ENCODE measurements at regions not wholly inside any gene's neighbourhood (a gene's known extent, or its start where the extent isn't known, plus 50 kb on each side); places are given as distances from the start of the nearest gene placed in this dataset.

DNA sequence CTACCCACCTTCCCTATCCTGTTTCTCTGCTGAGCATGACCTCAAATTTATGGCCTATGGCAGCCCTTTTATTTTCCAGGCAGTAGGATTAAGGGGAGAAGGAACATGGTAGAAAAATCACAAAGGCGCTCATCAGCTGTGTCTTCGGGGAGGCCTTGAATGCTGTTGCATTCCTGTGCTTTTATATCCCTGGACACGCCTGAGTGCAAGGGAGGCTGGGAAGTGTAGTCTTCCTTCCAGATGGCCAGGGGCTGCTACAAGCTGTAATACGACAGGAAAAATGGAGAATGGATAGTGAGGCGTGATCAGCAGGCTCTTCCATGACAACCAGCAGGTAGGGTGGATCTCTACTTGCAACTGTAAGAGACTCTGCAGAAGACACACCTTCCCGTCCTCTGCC, 210.9 kb upstream of the GGTLC1 start:
- no peak for DNase-seq (ENCODE audit: extremely low read depth in 1 of 2, low read depth in 1 of 2)

DNA sequence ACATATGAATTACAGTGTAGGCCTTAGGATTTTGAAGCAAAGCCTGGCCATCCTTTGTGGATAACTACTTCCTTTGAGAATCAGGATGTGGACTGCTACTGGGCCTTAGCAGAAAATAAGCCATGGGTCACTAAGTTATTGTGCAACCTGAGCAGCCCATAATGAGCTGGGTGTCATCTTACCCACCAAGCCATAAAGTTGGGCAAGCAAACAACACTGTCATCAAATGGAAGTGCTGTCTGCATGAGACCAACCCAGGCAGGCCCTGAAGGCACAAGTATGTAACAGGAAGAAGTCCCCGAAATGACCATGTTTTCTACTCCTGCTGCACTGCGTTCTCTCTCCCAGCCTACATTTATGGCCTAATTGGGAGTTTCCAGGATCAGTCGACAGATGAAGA, 205.6 kb upstream of the GGTLC1 start:
- DNase-seq (ENCODE audit: extremely low read depth in 1 of 2, low read depth in 1 of 2), result no peak

DNA sequence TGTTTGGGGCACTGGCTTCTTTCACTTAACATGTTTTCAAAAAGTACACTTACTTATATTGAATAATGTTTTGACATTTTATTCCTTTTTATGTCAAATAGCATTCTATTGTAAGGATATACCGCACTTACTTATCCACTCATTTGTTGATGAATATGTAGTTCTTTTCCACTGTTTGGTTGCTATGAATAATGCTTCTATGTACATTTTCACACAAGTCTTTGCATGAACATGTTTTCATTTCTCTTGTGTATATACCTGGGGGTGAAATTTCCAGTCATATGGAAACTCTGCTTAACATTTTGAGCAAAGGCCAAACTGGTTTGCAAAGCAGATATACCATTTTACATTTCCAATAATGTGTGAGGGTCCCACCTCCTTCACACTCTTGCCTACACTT, 202.3 kb upstream of the GGTLC1 start:
- no peak for DNase-seq (ENCODE audit: extremely low read depth in 1 of 2, low read depth in 1 of 2)

DNA sequence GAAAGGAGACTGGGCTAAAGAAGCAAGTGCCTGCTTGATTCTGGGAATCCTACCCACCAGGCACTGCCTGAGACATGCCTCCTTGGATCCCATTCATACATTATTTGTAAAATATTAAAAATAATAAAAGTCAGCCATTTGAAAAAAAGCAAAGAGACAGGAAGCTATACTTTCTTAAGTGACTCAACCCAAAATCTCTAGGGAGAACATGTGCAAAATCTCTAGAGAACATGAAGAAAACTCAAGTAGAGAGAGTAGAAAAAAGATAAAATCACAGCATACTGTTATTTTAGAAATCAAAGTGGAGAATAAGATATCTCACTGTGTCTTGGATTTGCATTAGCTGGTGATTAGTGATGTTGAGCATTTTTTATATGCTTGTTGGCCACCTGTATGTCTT, 197.2 kb upstream of the GGTLC1 start:
- no peak for DNase-seq (ENCODE audit: extremely low read depth in 1 of 2, low read depth in 1 of 2)

DNA sequence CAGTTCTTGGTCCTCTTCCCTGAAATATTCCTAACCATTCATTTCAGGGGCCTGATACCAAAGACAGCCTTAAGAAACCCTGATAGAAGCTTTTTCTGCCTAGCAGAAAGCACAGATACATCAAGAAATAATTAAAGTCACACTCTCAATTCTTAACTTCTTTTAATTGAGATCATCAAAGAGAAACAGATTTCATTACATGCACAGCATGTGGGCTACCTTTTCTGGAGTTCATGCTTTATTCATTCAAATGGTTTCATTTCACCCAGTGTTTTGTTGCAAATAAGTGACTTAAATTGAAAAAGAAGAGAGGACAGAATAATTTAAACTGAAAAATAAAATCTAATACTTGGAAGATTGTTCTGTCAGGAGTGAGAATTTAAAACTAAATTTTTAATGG, 192.6 kb upstream of the GGTLC1 start:
- no peak for DNase-seq (ENCODE audit: extremely low read depth in 1 of 2, low read depth in 1 of 2)

DNA sequence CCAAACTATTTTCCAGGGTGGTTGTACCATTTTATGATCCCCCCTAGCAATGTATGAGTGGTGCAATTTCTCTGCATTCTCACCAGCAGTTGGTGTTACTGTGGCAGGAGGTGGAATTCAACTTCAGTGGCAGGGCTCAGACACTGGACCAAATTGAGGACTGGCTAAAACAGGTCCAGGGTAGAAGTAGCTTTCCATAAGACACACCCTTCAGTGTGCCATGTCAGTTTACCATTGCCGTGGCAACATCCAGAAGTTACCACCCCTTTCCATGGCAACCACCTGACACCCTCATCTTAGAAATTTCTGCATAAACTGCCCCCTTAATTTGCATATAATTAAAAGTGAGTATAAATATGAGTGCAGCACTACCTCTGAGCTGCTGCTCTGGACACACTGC, 180.7 kb upstream of the GGTLC1 start:
- no peak for DNase-seq (ENCODE audit: extremely low read depth in 1 of 2, low read depth in 1 of 2)

DNA sequence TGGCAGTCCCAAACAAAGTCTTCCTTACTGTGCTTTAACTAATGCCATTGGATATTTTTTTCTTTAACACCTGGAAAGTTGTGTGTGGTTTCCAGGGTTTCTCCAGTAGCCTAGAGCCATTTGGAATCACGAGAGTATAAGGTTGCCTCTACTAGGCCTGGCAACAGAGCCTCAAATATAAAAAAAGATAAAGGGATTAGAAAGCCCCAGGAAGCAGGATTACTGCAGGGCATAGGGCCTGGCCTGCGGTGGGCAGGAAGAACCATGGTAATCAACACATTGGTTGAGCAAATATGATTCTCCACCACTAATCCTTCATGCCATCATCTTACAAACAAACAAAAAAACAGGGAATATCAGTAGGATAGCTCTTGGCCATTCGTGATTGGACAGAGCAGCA, 177.8 kb upstream of the GGTLC1 start:
- no peak for DNase-seq (ENCODE audit: extremely low read depth in 1 of 2, low read depth in 1 of 2)

DNA sequence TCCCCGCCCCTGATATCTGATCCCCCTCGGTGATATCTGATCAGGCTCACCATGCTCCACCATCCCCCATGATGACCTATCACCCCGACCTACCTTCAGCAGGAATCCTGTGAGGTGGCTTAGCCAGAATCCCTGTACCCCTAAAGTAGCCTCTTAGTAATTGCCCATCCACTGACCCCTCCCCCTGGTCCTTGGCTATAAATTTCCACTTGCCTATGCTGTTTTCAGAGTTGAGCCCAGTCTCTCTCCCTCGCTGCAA, 177.5 kb upstream of the GGTLC1 start:
- no peak for DNase-seq (ENCODE audit: extremely low read depth in 1 of 2, low read depth in 1 of 2)

DNA sequence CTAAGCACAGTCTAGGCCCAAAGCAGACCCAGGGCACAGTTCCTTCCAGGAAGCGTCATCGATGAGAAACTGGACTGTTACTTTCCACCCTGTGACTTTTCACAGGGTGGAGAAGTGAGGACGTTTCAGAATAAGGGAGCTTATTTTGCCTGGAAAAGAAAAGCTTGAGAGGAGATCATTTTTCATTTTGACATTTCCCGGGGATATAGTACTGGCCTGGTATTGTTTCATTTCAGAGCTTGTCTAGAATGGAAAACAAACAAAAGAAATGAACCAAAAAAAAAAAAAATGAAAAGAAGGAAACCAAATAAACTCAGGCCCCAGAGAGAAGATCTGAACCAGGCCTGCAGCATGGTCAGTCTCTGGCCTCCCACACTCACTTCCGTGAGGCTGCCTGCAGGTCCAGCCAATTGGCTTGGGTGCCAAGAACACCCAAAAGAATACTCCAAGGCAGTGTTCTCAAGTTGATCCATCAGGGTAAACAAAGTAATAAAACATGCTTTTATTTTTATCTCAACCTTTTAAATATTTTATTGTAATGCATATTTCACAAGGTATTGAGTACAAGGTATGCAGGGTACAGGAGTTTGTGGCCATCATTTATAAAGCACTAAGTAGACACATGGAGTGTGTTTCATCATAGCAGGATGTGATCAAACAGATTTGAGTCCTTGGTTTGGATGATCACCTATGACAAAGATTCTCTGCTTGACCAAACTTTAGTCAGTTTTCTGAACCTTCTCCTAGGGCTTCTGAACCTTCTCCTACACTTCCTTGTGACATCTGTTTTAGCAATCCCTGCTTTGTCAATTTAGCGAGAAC, 176.9 kb upstream of the GGTLC1 start:
- DNase-seq (ENCODE audit: extremely low read depth in 1 of 2, low read depth in 1 of 2), result no peak

DNA sequence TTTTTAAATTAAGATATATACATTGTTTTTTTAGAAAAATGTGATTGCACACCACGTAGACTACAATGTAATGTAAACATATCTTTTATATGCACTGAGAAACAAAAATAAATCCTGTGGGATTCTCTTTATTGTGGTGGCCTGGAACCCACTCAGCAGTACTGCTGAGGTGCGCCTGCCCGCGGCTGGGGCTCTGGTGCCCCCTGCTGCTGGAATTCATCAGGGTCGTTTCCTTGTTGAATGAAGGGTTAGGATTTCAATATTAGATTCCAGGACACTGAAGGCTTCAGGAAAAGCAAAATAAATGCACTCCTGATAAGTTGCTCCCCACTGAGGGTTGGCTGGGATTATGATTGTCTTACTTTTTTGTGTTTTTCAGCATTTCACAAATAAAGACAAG, 175.8 kb upstream of the GGTLC1 start:
- DNase-seq (ENCODE audit: extremely low read depth in 1 of 2, low read depth in 1 of 2), result no peak

DNA sequence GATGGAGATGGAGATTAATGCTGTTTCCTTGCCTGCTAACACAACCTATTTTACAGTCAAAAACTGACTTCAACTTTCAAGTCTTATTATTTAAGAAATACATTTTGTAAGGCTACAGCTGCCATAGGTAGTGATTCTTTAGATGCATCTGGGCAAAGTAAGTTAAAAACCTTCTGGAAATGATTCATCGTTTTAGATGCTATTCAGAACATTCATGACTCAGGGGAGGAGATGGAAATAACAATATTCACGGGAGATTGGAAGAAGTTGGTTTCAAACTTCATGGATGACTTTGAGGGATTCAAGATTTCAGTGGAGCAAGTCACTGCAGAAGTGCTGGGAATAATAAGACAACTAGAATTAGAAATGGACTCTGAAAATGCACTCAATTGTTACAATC, 174.9 kb upstream of the GGTLC1 start:
- no peak for DNase-seq (ENCODE audit: extremely low read depth in 1 of 2, low read depth in 1 of 2)

DNA sequence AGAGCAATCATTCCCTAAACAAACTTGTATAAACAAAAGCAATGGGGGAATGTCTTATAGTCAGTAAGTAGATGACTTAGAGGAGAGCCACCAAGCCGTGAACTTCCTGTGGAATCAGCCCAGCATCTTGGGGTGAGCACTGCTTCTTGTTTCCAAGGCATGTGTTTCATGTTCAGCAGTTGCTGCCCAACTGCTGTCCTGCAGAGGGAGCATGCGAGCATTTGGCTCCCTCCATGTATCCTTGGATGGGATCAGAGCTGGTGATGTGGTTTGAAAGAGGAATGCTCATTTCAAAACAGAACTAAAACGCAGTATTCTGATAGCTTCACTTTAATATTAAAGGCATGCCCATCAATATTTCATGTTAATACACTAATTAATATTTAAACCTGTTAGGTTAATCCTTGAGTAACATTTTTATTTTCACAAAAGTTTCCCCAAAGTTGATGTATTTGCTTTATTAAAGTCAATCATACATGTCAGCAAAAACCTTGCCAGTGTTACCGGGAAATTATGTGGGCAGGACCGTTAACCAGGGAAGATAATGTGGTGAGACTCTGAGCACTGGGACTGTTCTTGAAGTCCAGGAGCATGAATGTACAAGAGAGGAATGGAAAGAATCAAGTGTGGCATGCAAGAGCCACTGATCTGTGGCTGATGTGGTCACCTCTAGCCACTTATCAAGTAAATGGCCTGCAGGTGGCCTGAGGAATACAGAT, 172.1 kb upstream of the GGTLC1 start:
- DNase-seq (ENCODE audit: extremely low read depth in 1 of 2, low read depth in 1 of 2), result no peak

DNA sequence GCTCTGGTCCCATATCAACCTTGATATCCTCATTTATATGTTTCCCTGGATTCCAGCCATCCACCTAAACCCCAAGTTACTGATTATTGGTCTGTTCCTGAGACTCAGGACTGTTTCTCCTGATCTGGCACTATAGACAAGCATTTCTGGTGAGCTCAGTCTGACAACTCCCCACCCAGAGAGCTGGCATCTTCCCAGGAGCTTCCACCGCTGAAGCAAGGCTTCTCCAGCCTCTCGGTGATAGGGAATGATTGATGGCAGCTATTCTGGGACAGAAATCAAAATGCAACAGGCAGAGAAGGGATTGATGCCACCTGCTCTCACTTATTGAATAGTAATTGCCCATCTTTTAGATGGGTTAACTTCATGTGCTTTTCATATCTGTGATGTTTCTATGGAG, 169.7 kb upstream of the GGTLC1 start:
- DNase-seq (ENCODE audit: extremely low read depth in 1 of 2, low read depth in 1 of 2), result no peak

DNA sequence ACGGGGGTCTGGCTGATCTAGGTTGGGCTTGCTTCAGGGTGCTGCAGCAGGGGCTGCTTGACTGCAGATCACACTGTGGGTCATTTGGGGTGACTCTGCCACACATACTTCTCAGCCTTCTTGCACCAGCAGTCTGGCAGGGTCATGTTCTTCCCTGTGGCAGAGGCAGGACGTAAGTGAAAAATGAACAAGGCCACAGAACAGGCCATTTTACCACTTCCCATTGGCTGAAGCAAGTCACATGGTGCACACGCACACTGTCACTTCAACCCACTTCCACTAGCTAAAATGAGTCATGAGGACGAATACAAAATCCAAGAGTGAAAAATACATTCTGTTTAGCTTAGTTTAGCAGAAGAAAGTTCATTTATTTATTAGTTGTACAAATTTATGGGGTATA, 168.6 kb upstream of the GGTLC1 start:
- no peak for DNase-seq (ENCODE audit: extremely low read depth in 1 of 2, low read depth in 1 of 2)

DNA sequence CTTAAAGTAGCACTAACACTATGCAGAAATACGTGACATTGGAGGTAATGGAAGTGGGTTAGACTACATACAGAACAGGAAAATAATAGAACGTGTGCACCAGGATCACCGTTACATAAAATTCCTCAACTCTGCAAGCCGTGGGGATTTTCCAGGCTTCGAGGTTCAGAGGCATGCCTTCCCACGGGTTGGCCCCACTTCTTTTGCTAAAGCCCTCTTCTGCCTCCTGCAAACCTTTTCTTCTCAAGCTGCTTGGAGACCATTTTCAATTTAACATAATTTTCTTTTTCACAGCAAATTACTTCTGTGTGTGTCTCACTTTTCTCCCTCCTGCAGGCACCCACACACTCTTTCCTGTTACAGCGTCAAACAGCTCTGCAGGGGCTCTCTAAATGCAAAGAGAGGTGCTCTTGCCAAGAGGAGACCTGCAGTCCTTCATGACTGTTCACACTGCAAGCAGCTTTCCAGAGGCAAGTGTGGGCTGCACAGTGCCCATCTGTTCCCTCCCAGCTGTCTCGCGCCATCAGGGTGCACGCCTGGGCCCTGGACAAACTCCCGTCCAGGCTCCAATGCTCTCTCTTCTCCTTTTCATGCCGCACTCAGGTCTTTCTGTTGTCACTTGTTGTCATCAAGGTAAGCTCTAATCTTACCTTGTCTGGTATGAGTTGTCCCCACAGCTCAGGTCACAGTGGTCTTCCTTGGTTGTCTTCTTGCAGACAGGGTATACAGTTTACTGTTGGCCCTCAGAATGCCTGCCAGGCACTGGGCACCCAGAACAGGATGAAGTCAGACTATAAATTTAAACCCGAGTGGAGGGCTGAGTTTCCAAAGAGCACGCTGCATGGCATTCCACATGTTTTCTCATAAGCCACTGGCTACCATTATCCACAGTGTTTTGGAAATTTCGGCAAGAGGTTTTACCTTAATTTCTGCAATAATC, 164.8 kb upstream of the GGTLC1 start:
- DNase-seq (ENCODE audit: extremely low read depth in 1 of 2, low read depth in 1 of 2), result no peak

DNA sequence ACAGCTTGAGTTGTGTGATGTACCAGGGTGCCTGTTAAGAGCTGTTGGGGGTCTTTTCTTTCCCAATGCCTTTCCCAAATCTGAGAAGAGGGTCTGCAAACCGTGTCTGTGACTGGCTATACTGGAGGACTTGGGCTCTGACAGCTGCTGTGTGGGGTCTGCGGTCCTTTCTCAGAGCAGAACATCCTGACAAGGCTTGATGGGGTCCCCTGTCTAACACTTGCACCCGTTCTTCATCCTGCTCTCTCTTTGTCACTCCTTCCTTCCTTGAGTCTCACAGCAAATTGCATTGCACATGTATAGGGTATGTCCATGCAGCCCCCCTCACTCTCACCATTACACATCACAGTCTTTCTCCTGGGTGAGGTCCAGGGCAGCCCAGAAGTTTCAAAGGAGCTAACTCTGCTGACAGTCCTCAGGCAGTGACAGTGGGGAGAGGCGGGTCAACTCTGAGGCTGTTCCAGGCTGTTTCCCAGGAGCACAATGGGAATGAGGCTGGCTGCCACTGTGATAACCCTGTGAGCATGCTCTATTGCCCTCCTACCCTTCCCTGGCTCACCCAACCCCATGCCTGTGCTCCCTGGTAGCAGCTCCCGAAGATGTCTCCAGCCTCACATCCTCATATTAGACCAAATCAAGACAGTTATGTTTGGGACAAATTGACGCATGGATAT, 163.2 kb upstream of the GGTLC1 start:
- no peak for DNase-seq (ENCODE audit: extremely low read depth in 1 of 2, low read depth in 1 of 2)

DNA sequence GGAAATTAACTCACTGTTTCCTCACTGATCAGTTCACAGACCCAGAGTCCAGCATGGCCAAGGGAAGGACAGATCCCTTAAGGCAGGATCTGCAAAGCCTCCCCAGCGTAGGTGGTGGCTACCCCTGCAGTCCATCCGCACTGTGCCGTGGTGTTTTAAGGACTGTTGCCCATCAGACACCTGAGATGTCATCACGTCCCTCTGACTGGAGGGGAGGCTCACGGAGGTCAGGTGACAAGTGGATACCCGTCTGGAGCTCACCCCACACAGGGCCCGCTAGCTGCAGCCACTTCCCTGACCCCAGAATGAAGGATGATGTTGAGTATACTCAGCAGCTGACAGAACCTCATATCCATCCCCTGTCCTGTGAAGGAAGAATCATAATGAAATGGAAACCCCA, 161.8 kb upstream of the GGTLC1 start:
- no peak for DNase-seq (ENCODE audit: extremely low read depth in 1 of 2, low read depth in 1 of 2)

DNA sequence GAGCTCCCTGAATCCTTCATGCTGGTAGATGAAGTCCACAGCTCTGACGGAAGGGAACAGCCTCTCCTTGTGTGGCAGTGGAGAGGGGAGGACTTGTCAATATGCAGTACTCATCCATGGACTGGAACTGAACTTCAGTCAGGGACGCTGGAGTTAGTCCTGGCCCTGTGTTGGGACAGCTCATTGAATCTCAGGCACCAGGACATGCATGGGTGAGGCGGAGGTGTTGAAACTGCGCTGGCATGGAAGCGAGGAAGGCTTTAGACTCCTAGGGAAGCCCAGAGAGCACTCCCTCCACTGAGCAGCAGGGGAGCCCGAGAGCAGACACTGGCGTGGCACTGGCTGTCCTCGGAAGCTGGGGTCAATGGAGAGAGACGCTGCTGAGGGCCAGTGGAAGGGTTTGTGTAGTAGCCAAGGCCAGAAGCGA, 161.3 kb upstream of the GGTLC1 start:
- DNase-seq (ENCODE audit: extremely low read depth in 1 of 2, low read depth in 1 of 2), result no peak

DNA sequence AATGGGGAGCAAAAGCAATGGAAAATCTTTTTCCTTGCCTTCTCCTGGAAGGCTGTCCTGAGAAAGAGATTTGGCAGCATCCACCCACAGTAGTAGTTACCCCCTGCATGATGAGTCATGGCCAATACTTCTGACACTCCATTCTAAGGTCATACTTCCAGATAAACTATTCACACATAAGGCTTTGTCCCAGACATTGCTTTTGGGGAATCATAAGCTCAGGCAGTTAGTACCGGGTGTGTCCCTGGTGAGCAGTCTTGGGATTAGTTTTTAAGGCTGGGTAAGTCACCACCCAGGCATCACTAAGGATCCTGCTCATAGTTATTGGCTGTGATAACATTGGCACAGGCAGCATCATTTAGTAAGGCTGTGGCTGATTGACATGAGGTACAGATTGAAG, 160.6 kb upstream of the GGTLC1 start:
- no peak for DNase-seq (ENCODE audit: extremely low read depth in 1 of 2, low read depth in 1 of 2)

DNA sequence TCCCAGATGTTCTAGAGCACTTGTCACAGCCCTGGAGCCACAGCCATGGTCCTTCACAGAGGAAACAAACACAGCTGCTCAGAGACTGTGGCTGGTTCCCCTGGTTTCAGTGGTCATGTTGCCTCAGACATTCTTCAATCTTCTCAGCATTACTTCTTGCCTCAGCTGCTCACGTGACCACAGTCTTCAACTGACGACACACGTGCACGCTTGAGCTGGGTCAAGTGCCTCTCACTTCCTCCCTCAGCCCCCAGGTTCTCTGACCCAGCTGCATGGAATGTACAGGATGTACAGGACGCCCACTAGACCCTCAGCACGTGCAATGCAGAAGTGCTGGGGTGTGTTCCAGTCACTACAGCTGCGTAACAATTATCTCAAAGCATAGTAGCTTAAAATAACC, 159.8 kb upstream of the GGTLC1 start:
- DNase-seq (ENCODE audit: extremely low read depth in 1 of 2, low read depth in 1 of 2), result no peak

DNA sequence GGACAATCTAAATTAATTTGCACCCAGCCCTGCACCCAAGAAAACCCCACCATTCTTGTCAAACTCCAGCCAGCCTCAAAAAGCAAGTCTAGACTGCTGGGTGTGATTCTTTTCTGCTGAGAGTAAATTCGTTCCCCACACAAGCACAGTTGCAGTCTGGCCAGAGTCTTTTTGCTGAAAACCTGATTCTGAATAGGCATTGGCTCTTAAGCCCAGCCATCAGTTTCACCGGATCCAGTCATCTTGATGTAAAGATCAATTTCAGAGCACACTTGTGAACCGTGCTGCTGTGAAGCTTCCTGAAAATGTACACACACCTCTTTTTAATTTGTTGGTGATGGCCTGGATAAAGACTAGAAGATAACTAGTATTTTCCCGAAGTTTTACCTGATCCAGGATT, 159.4 kb upstream of the GGTLC1 start:
- DNase-seq (ENCODE audit: extremely low read depth in 1 of 2, low read depth in 1 of 2), result no peak

Measured in activated CD8-positive, alpha-beta memory T cell treated with anti-CD3 and anti-CD28 coated beads for 1 hour (primary cell).